ENCODE measurements at regions not wholly inside any gene's neighbourhood (a gene's known extent, or its start where the extent isn't known, plus 50 kb on each side); places are given as distances from the start of the nearest gene placed in this dataset.

GRCh38 chr12:69030321-69030720, 97.3 kb upstream of the CPM start:
- TF ChIP-seq CTCF (IDR thresholded peaks at IDR 0.05) (no peak), POLR2A (IDR thresholded peaks at IDR 0.05) (no peak)
